Fibroblast of lung (primary cell): ENCODE measurements at regions not wholly inside any gene's neighbourhood (a gene's known extent, or its start where the extent isn't known, plus 50 kb on each side); places are given as distances from the start of the nearest gene placed in this dataset.

Experiments
- DNase-seq, 2 donors: peaks; one replicate each; pipeline versions ENCODE4 v3.0.0 to v3.0.0-alpha.2; 2010; ENCODE audit warnings: low read depth in 2 of 2
- H2AFZ ChIP-seq: 2 replicates; pipeline ENCODE4 v1.5.1; 2012; ENCODE audit warnings: low read length, control low read depth, inconsistent platforms
- H3K27ac ChIP-seq: 2 replicates; pipeline ENCODE4 v1.5.1; 2011; ENCODE audit warnings: low read length, control low read depth; ENCODE audit not compliant: insufficient read depth
- H3K27me3 ChIP-seq: 2 replicates; pipeline ENCODE4 v1.5.1; 2011; ENCODE audit warnings: mild to moderate bottlenecking, low read length; ENCODE audit not compliant: control insufficient read depth, insufficient read depth
- H3K36me3 ChIP-seq: 2 replicates; pipeline ENCODE4 v1.5.1; 2011; ENCODE audit warnings: low read length; ENCODE audit not compliant: control insufficient read depth, insufficient read depth
- H3K4me1 ChIP-seq: 2 replicates; pipeline ENCODE4 v1.5.1; 2011; ENCODE audit warnings: low read length; ENCODE audit not compliant: control insufficient read depth, insufficient read depth; ENCODE audit errors: extremely low read depth
- H3K4me2 ChIP-seq: 2 replicates; pipeline ENCODE4 v1.5.1; 2011; ENCODE audit warnings: low read length, control low read depth; ENCODE audit not compliant: insufficient read depth; ENCODE audit errors: extremely low read depth
- H3K4me3 ChIP-seq, 4 experiments: fragments of 200-600 bp in 1 of 4; sonication (generic) in 1 of 4; replicated peaks in 1 of 4; 2 replicates each; pipeline ENCODE4 v1.5.1; 2011 to 2016; ENCODE audit warnings: low read length in 4 of 4, low read depth in 3 of 4, mild to moderate bottlenecking in 3 of 4, control low read depth in 2 of 4, inconsistent platforms in 1 of 4, mixed read lengths in 1 of 4; ENCODE audit not compliant: insufficient read depth in 1 of 4; ENCODE audit errors: control extremely low read depth in 1 of 4
- H3K79me2 ChIP-seq: 2 replicates; pipeline ENCODE4 v1.5.1; 2012; ENCODE audit warnings: mild to moderate bottlenecking, low read length, inconsistent platforms; ENCODE audit not compliant: control insufficient read depth, insufficient read depth
- H3K9ac ChIP-seq: 2 replicates; pipeline ENCODE4 v1.5.1; 2011; ENCODE audit warnings: mild to moderate bottlenecking, low read length, control low read depth; ENCODE audit not compliant: insufficient read depth
- H3K9me3 ChIP-seq: 2 replicates; pipeline ENCODE4 v1.5.1; 2012; ENCODE audit warnings: low read depth, low read length; ENCODE audit not compliant: control insufficient read depth, insufficient read depth
- H4K20me1 ChIP-seq: 2 replicates; pipeline ENCODE4 v1.5.1; 2011; ENCODE audit warnings: low read length; ENCODE audit not compliant: control insufficient read depth, insufficient read depth; ENCODE audit errors: extremely low read depth
- CTCF ChIP-seq, 2 donors: IDR thresholded peaks in 1 of 2; conservative IDR thresholded peaks in 1 of 2; 1 replicate in 1 of 2; 2 replicates in 1 of 2; pipeline ENCODE4 v1.5.1; 2011 to 2012; ENCODE audit warnings: low read length in 2 of 2, control low read depth in 1 of 2, inconsistent platforms in 1 of 2, low read depth in 1 of 2, mild to moderate bottlenecking in 1 of 2
- EZH2 ChIP-seq: IDR thresholded peaks from 2 replicates; pipeline ENCODE4 v1.5.1; 2012; ENCODE audit warnings: low read length, control low read depth, mild to moderate bottlenecking; ENCODE audit errors: missing control alignments

GRCh38 chr22:25475257-25476022, 89.0 kb upstream of the GRK3 start:
- no peak overlapping the region for H2AFZ ChIP-seq
- no peak overlapping the region for H3K4me2 ChIP-seq
- H3K79me2 ChIP-seq = no peaks in the 10 kb centered on the region
- no peaks in the 10 kb centered on the region for H4K20me1 ChIP-seq
- no peak overlapping the region for H3K27ac ChIP-seq
- no peaks in the 10 kb centered on the region for H3K36me3 ChIP-seq
- no peaks in the 10 kb centered on the region for H3K27me3 ChIP-seq
- no peak overlapping the region for H3K9ac ChIP-seq
- H3K9me3 ChIP-seq = no peaks in the 10 kb centered on the region
- DNase-seq = peak; percentile 48 to 69
- no peaks in the 10 kb centered on the region for H3K4me1 ChIP-seq
- no peak overlapping the region for H3K4me3 ChIP-seq
- TF ChIP-seq CTCF (conservative IDR thresholded peaks at IDR 0.05 in 1 of 2, IDR thresholded peaks at IDR 0.05 in 1 of 2; ENCODE audit: low read depth in 1 of 2, low read length in 2 of 2) (no peak), EZH2 (no peak)

- Histone ChIP-seq H3K27me3 (no peaks in the 10 kb centered on the region), H3K4me1 (no peaks in the 10 kb centered on the region)
These were observed 87.1 kb upstream of the GRK3 start for GRCh38 chr22:25477358-25477757.

GRCh38 chr22:25478111-25478510, 86.4 kb upstream of the GRK3 start:
- no peaks in the 10 kb centered on the region for H3K4me1 ChIP-seq
- H3K4me2 ChIP-seq = no peak overlapping the region
- no peaks in the 10 kb centered on the region for H3K9me3 ChIP-seq
- H4K20me1 ChIP-seq = no peaks in the 10 kb centered on the region
- H2AFZ ChIP-seq = no peak overlapping the region
- H3K4me3 ChIP-seq = no peak overlapping the region
- TF ChIP-seq EZH2 (no peak), CTCF (conservative IDR thresholded peaks at IDR 0.05 in 1 of 2, IDR thresholded peaks at IDR 0.05 in 1 of 2; ENCODE audit: low read depth in 1 of 2, low read length in 2 of 2) (no peak)
- H3K27me3 ChIP-seq = no peaks in the 10 kb centered on the region
- no peak overlapping the region for H3K9ac ChIP-seq
- H3K27ac ChIP-seq = no peak overlapping the region
- H3K79me2 ChIP-seq = no peaks in the 10 kb centered on the region
- no peak for DNase-seq
- no peaks in the 10 kb centered on the region for H3K36me3 ChIP-seq

More at GRCh38 chr22:25477358-25477757, 87.1 kb upstream of the GRK3 start:
- Histone ChIP-seq H3K4me3 (no peak overlapping the region), H3K79me2 (no peaks in the 10 kb centered on the region), H3K9ac (no peak overlapping the region), H2AFZ (no peak overlapping the region), H3K27ac (no peak overlapping the region), H4K20me1 (no peaks in the 10 kb centered on the region), H3K36me3 (no peaks in the 10 kb centered on the region), H3K4me2 (no peak overlapping the region), H3K9me3 (no peaks in the 10 kb centered on the region)
- no peak for DNase-seq
- no peak for TF ChIP-seq CTCF (conservative IDR thresholded peaks at IDR 0.05 in 1 of 2, IDR thresholded peaks at IDR 0.05 in 1 of 2; ENCODE audit: low read depth in 1 of 2, low read length in 2 of 2)
- no peak for TF ChIP-seq EZH2
